Body of pancreas (tissue), 4 donors: ENCODE measurements at regions not wholly inside any gene's neighbourhood (a gene's known extent, or its start where the extent isn't known, plus 50 kb on each side); places are given as distances from the start of the nearest gene placed in this dataset.

ENCODE experiments used
- ATAC-seq: fragments of 150-250 bp; one replicate; pipeline ENCODE4 v1.9.1; 2016
- DNase-seq, 4 donors: peaks; one replicate each; pipeline ENCODE4 v3.0.0-alpha.2; 2019
- H3K27ac ChIP-seq, 4 donors: fragments of 200-600 bp; sonication (generic); 1 replicate in 3 of 4; 2 replicates in 1 of 4; pipeline versions ENCODE4 v1.5.1 to v1.6.1; 2016 to 2019; ENCODE audit warnings: mild to moderate bottlenecking in 1 of 4, mixed read lengths in 1 of 4, moderate library complexity in 1 of 4
- H3K27me3 ChIP-seq, 2 donors: fragments of 200-600 bp; sonication (generic); one replicate each; pipeline ENCODE4 v1.6.0; 2016; ENCODE audit warnings: mild to moderate bottlenecking in 1 of 2
- H3K36me3 ChIP-seq, 2 donors: fragments of 200-600 bp; sonication (generic); replicated peaks in 1 of 2; 2 replicates each; pipeline ENCODE4 v1.5.1; 2016; ENCODE audit warnings: low read depth in 2 of 2; ENCODE audit not compliant: insufficient read depth in 1 of 2
- H3K4me1 ChIP-seq: fragments of 200-600 bp; sonication (generic); one replicate; pipeline ENCODE4 v1.6.0; 2016
- H3K4me3 ChIP-seq, 2 donors: fragments of 200-600 bp; sonication (generic); 1 replicate in 1 of 2; 2 replicates in 1 of 2; pipeline ENCODE4 v1.5.1; 2016 to 2019
- H3K9me3 ChIP-seq, 3 donors: fragments of 200-600 bp; sonication (generic); 1 replicate in 2 of 3; 2 replicates in 1 of 3; pipeline ENCODE4 v1.5.1; 2016
- CTCF ChIP-seq, 7 experiments: fragments of 450-650 bp in 4 of 7; fragments of 200-600 bp in 3 of 7; sonication (generic) in 3 of 7; IDR thresholded peaks; one replicate each; pipeline ENCODE4 v1.5.1; 2016 to 2019; ENCODE audit warnings: antibody characterized with exemption in 7 of 7
- POLR2A ChIP-seq, 3 donors: fragments of 450-650 bp; IDR thresholded peaks; one replicate each; pipeline ENCODE4 v1.6.1; 2016; ENCODE audit warnings: antibody characterized with exemption in 3 of 3, mild to moderate bottlenecking in 2 of 3
- WGBS, 2 donors: methylation state at CpG; one replicate each; pipeline ENCODE4 v1.1.5; 2017; 5-methylcytosine and 5-hydroxymethylcytosine counted together
- intact Hi-C: fragments of 100-400 bp; cut with DNase I; formaldehyde crosslinking; loops from one replicate; pipeline ENCODE4 v1.15.1; 2023

- TF ChIP-seq POLR2A (IDR thresholded peaks at IDR 0.05) (no peak), CTCF (IDR thresholded peaks at IDR 0.05) (no peak)
- no peaks in the 10 kb centered on the region for H3K36me3 ChIP-seq
- no peak overlapping the region for H3K4me3 ChIP-seq
- ATAC-seq (no peak), DNase-seq (no peak)
- intact Hi-C loops, result no loop called here
- peaks cover 10% of the 10 kb centered on the region for H3K4me1 ChIP-seq
- H3K27me3 ChIP-seq, result no peaks in the 10 kb centered on the region
- H3K9me3 ChIP-seq, result no peaks in the 10 kb centered on the region
- no peak overlapping the region for H3K27ac ChIP-seq
These were observed 264.5 kb upstream of the ANKRD50 start for GRCh38 chr4:124977045-124977444.

GRCh38 chr4:124974152-124974551 is 261.6 kb upstream of the ANKRD50 start:
- intact Hi-C loops, result no loop called here
- Histone ChIP-seq H3K9me3 (no peaks in the 10 kb centered on the region), H3K36me3 (no peaks in the 10 kb centered on the region), H3K4me1 (peaks cover 10% of the 10 kb centered on the region), H3K27me3 (no peaks in the 10 kb centered on the region), H3K4me3 (no peak overlapping the region), H3K27ac (no peak overlapping the region)
- DNase-seq (no peak), ATAC-seq (no peak)
- WGBS, 2 donors, result 31 to 53% methylated on average over 1 of the region's 1 CpG
- TF ChIP-seq POLR2A (IDR thresholded peaks at IDR 0.05) (no peak), CTCF (IDR thresholded peaks at IDR 0.05) (no peak)

GRCh38 chr4:124973716-124974115 is 261.2 kb upstream of the ANKRD50 start:
- no peaks in the 10 kb centered on the region for H3K36me3 ChIP-seq
- intact Hi-C loops, result no loop called here
- no peak for DNase-seq
- TF ChIP-seq CTCF (IDR thresholded peaks at IDR 0.05) (no peak), POLR2A (IDR thresholded peaks at IDR 0.05) (no peak)
- H3K4me1 ChIP-seq, result peaks cover 10% of the 10 kb centered on the region
- no peaks in the 10 kb centered on the region for H3K27me3 ChIP-seq
- no peak overlapping the region for H3K4me3 ChIP-seq
- no peaks in the 10 kb centered on the region for H3K9me3 ChIP-seq
- WGBS, 2 donors, result 26 to 38% methylated on average over 1 of the region's 1 CpG
- no peak overlapping the region for H3K27ac ChIP-seq
- no peak for ATAC-seq

- Histone ChIP-seq H3K36me3 (no peaks in the 10 kb centered on the region), H3K27me3 (no peaks in the 10 kb centered on the region), H3K4me3 (no peak overlapping the region), H3K27ac (no peak overlapping the region), H3K4me1 (peaks cover 10% of the 10 kb centered on the region), H3K9me3 (no peaks in the 10 kb centered on the region)
- TF ChIP-seq CTCF (IDR thresholded peaks at IDR 0.05) (no peak), POLR2A (IDR thresholded peaks at IDR 0.05) (no peak)
- intact Hi-C loops, result no loop called here
- ATAC-seq (no peak), DNase-seq (no peak)
- 91 to 99% methylated on average over 2 of the region's 2 CpGs for WGBS, 2 donors
These were observed 257.5 kb upstream of the ANKRD50 start for GRCh38 chr4:124970011-124970410.

- WGBS, 2 donors, result 79 to 87% methylated on average over 1 of the region's 1 CpG
- Histone ChIP-seq H3K27me3 (no peaks in the 10 kb centered on the region), H3K36me3 (no peaks in the 10 kb centered on the region), H3K4me3 (no peak overlapping the region), H3K9me3 (peaks cover 0 to 10% (median 0%) of the 10 kb centered on the region in 3 donors), H3K27ac (no peak overlapping the region), H3K4me1 (no peaks in the 10 kb centered on the region)
- DNase-seq (no peak), ATAC-seq (no peak)
- TF ChIP-seq POLR2A (IDR thresholded peaks at IDR 0.05) (no peak), CTCF (IDR thresholded peaks at IDR 0.05) (no peak)
- intact Hi-C loops, result no loop called here
These were observed 253.0 kb upstream of the ANKRD50 start for GRCh38 chr4:124965497-124965891.
